Right lobe of liver (tissue), 4 donors: ENCODE measurements at regions not wholly inside any gene's neighbourhood (a gene's known extent, or its start where the extent isn't known, plus 50 kb on each side); places are given as distances from the start of the nearest gene placed in this dataset.

Experiments used
- CTCF ChIP-seq, 4 donors: fragments of 200-600 bp in 3 of 4; fragments of 450-650 bp in 1 of 4; IDR thresholded peaks; one replicate each; pipeline versions ENCODE4 v1.5.1 to v1.8.0; 2016 to 2022; ENCODE audit warnings: antibody characterized with exemption in 4 of 4, mild to moderate bottlenecking in 2 of 4
- POLR2A ChIP-seq: fragments of 450-650 bp; IDR thresholded peaks from one replicate; pipeline ENCODE4 v1.6.1; 2017; ENCODE audit warnings: antibody characterized with exemption, mild to moderate bottlenecking
- donor health status: DM: no; HTN: no; CAD: no.
- donor health status: DM: no; HTN: no; CAD: no.
- donor health status: DM: no; HTN: yes; CAD: no.

GRCh38 chr15:88344786-88345185 lies 88.2 kb upstream of the NTRK3 start:
- TF ChIP-seq CTCF (IDR thresholded peaks at IDR 0.05) (no peak), POLR2A (no peak)
